Prostate gland (tissue), 2 donors: ENCODE measurements at regions not wholly inside any gene's neighbourhood (a gene's known extent, or its start where the extent isn't known, plus 50 kb on each side); places are given as distances from the start of the nearest gene placed in this dataset.

Experiments
- DNase-seq: peaks from one replicate; pipeline ENCODE4 v3.0.0-alpha.2; 2019; ENCODE audit warnings: low spot score
- H3K27ac ChIP-seq, 2 donors: fragments of 200-600 bp; sonication (generic); 2 replicates each; pipeline ENCODE4 v1.5.1; 2017 to 2019
- H3K27me3 ChIP-seq: fragments of 200-600 bp; sonication (generic); replicated peaks from 2 replicates; pipeline ENCODE4 v1.5.1; 2019; ENCODE audit not compliant: insufficient read depth
- H3K36me3 ChIP-seq, 2 donors: fragments of 200-600 bp; sonication (generic); 1 replicate in 1 of 2; 2 replicates in 1 of 2; pipeline versions ENCODE4 v1.5.1 to v1.8.1; 2017 to 2019
- H3K4me1 ChIP-seq: fragments of 200-600 bp; sonication (generic); replicated peaks from 2 replicates; pipeline ENCODE4 v1.5.1; 2019
- H3K4me3 ChIP-seq, 2 donors: fragments of 200-600 bp; sonication (generic); 2 replicates each; pipeline ENCODE4 v1.5.1; 2017 to 2019
- H3K9me3 ChIP-seq: fragments of 200-600 bp; sonication (generic); 2 replicates; pipeline ENCODE4 v1.5.1; 2017
- POLR2A ChIP-seq: fragments of 450-650 bp; IDR thresholded peaks from one replicate; pipeline ENCODE4 v1.6.1; 2016; ENCODE audit warnings: antibody characterized with exemption, mild to moderate bottlenecking
- POLR2AphosphoS5 ChIP-seq: sonication (generic); formaldehyde crosslinking; IDR thresholded peaks from one replicate; pipeline ENCODE4 v1.6.1; 2017; ENCODE audit warnings: antibody characterized with exemption
- WGBS: methylation state at CpG from one replicate; pipeline ENCODE4 v1.1.5; 2018; 5-methylcytosine and 5-hydroxymethylcytosine counted together
- intact Hi-C: fragments of 100-400 bp; cut with DNase I; formaldehyde crosslinking; loops from one replicate; pipeline ENCODE4 v1.14.2; 2022
- TF ChIP-seq, protein P1 (sequence below), 4 experiments: fragments of 200-600 bp in 2 of 4; fragments of 450-650 bp in 2 of 4; sonication (generic) in 2 of 4; IDR thresholded peaks; 1 replicate in 3 of 4; 2 replicates in 1 of 4; pipeline ENCODE4 v1.5.1; 2016 to 2019; ENCODE audit warnings: antibody characterized with exemption in 4 of 4, mild to moderate bottlenecking in 2 of 4, moderate library complexity in 2 of 4

DNA sequence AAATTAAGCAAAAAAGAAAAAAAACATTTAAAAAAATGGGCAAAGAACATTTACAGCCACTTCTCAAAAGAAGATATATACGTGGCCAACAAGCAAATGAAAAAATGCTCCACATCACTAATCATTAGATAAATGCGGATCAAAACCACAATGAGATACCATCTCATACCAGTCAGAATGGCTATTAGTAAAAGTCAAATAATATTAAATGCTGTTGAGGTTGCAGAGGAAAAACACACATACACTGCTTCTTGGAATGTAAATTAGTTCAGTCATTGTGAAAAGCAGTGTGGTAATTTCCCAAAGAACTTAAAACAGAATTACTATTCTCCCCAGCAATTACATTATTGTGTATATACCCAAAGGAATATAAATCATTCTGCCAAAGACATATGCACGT lies 1189.0 kb downstream of the PCDH18 start:
- no peak for TF ChIP-seq POLR2A
- TF ChIP-seq, protein P1, sequence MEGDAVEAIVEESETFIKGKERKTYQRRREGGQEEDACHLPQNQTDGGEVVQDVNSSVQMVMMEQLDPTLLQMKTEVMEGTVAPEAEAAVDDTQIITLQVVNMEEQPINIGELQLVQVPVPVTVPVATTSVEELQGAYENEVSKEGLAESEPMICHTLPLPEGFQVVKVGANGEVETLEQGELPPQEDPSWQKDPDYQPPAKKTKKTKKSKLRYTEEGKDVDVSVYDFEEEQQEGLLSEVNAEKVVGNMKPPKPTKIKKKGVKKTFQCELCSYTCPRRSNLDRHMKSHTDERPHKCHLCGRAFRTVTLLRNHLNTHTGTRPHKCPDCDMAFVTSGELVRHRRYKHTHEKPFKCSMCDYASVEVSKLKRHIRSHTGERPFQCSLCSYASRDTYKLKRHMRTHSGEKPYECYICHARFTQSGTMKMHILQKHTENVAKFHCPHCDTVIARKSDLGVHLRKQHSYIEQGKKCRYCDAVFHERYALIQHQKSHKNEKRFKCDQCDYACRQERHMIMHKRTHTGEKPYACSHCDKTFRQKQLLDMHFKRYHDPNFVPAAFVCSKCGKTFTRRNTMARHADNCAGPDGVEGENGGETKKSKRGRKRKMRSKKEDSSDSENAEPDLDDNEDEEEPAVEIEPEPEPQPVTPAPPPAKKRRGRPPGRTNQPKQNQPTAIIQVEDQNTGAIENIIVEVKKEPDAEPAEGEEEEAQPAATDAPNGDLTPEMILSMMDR (IDR thresholded peaks at IDR 0.05), result no peak
- TF ChIP-seq POLR2AphosphoS5, result no peak
- no peaks in the 10 kb centered on the region for H3K9me3 ChIP-seq
- no peaks in the 10 kb centered on the region for H3K4me1 ChIP-seq
- H3K27me3 ChIP-seq, result no peaks in the 10 kb centered on the region
- H3K4me3 ChIP-seq, result no peak overlapping the region
- DNase-seq, result no peak
- H3K36me3 ChIP-seq, result no peaks in the 10 kb centered on the region
- no peak overlapping the region for H3K27ac ChIP-seq
- intact Hi-C loops, result no loop called here
- WGBS, result 65% methylated on average over 3 of the region's 3 CpGs

DNA sequence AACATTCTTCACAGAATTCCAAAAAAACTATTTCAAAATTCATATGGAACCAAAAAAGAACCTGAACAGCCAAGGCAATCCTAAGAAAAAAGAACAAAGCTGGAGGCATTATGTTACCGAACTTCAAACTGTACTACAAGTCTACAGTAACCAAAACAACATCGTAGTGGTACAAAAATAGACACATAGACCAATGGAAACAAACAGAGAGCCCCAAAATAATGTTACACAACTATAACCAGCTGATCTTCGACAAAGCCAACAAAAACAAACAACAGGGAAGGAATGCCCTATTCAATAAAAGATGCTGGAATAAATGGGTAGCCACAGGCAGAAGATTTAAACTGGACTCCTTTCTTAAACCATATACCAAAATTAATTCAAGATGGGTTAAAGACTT lies 1189.6 kb downstream of the PCDH18 start:
- Histone ChIP-seq H3K27ac (no peak overlapping the region), H3K27me3 (no peaks in the 10 kb centered on the region), H3K36me3 (no peaks in the 10 kb centered on the region), H3K4me1 (no peaks in the 10 kb centered on the region), H3K9me3 (no peaks in the 10 kb centered on the region), H3K4me3 (no peak overlapping the region)
- intact Hi-C loops, result no loop called here
- no peak for DNase-seq
- TF ChIP-seq POLR2AphosphoS5, result no peak
- no peak for TF ChIP-seq POLR2A
- TF ChIP-seq, protein P1 (IDR thresholded peaks at IDR 0.05), result no peak
- WGBS, result 79% methylated on average over 3 of the region's 3 CpGs

DNA sequence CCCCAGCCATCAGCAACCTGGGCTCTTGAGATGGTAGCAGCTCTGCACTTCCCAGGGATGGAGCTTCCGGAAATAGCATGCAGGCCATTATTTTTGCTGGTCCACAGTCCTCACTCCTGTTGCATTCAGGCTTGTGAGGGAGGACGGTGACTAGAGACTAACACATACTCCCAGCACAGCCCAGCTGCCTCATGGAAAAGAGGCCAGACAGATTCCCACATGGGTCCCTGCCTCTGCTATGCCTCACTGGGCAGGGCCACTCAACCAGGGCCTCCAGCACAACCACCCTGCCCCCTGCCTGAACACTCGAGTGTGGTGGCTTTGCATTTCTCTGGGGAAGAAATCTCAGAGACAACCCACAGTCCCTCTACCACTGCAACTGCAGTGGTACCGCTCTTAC lies 1195.1 kb downstream of the PCDH18 start:
- intact Hi-C loops, result no loop called here
- H3K9me3 ChIP-seq, result no peaks in the 10 kb centered on the region
- H3K36me3 ChIP-seq, result no peaks in the 10 kb centered on the region
- no peak overlapping the region for H3K27ac ChIP-seq
- no peak for DNase-seq
- 78% methylated on average over 4 of the region's 4 CpGs for WGBS
- H3K4me3 ChIP-seq, result no peak overlapping the region
- TF ChIP-seq POLR2AphosphoS5 (no peak), POLR2A (no peak)
- TF ChIP-seq, protein P1 (IDR thresholded peaks at IDR 0.05), result no peak
- H3K27me3 ChIP-seq, result no peaks in the 10 kb centered on the region
- no peaks in the 10 kb centered on the region for H3K4me1 ChIP-seq

DNA sequence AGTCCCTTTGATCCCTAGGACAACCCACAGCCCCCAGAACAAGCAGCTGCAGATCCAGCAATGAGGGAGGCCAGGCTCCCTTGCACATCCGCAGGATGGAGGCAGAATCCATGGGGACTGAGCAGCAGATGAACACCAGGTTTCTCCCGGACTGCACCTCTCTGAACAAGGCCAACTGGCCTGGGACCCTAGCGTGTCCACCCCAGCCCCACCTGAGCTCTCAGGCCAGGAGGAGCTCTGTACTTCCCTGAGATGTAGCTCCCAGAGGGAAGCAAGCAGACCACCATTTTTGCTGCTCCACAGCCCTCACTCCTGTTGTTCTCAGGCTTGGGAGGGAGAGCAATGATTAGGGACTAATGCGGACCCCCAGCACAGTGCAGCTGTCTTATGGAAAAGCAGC lies 1195.8 kb downstream of the PCDH18 start:
- Histone ChIP-seq H3K9me3 (no peaks in the 10 kb centered on the region), H3K4me1 (no peaks in the 10 kb centered on the region), H3K27ac (no peak overlapping the region), H3K4me3 (no peak overlapping the region), H3K27me3 (no peaks in the 10 kb centered on the region), H3K36me3 (no peaks in the 10 kb centered on the region)
- no peak for DNase-seq
- WGBS, result 94% methylated on average over 4 of the region's 4 CpGs
- no peak for TF ChIP-seq POLR2A
- TF ChIP-seq, protein P1 (IDR thresholded peaks at IDR 0.05), result no peak
- TF ChIP-seq POLR2AphosphoS5, result no peak
- intact Hi-C loops, result no loop called here

DNA sequence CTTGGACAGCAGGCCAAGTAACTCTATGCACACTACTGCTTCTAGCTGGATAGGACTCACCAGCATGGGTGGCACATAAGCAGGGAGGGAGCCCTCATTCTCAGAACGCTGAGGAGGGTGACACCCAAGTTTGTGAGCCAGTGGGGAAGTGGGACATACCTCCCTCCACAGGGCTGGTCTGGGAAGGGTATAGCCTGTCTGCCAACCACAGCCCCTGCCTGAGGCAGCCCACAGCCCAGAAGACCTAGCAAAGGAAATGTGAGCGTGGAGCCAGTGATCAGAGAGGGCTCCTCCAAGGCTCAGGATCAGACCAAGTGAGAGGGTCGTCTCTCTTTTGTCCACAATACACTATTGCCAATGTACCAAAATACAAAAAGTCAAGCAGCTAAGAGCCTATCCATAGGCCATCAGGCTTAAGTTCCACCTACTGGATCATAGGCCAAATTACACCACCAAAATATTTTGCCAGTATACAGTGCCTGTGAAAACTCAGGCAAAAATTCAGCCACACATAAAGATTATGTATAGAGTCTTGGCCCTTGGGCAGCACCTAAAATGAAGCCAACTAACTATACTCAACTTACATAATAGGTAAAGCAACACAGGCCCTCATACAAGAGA lies 1203.1 kb downstream of the PCDH18 start:
- Histone ChIP-seq H3K27me3 (no peaks in the 10 kb centered on the region), H3K4me1 (no peaks in the 10 kb centered on the region), H3K36me3 (no peaks in the 10 kb centered on the region), H3K27ac (no peak overlapping the region), H3K4me3 (no peak overlapping the region), H3K9me3 (no peaks in the 10 kb centered on the region)
- DNase-seq, result no peak
- no peak for TF ChIP-seq POLR2A
- TF ChIP-seq POLR2AphosphoS5, result no peak
- TF ChIP-seq, protein P1 (IDR thresholded peaks at IDR 0.05), result no peak
- intact Hi-C loops, result no loop called here
- 94% methylated on average over 3 of the region's 3 CpGs for WGBS
